ENCODE measurements at regions not wholly inside any gene's neighbourhood (a gene's known extent, or its start where the extent isn't known, plus 50 kb on each side); places are given as distances from the start of the nearest gene placed in this dataset.

GRCh38 chr1:8118031-8118451, 91.9 kb upstream of the ERRFI1 start:
- H3K27me3 Mint-ChIP-seq = peaks cover 23% of the 10 kb centered on the region
- H3K9me3 Mint-ChIP-seq = no peaks in the 10 kb centered on the region
- no peaks in the 10 kb centered on the region for H3K36me3 Mint-ChIP-seq (ENCODE audit: low read depth)
- H3K27ac Mint-ChIP-seq = no peak overlapping the region
- no peak overlapping the region for H3K4me3 Mint-ChIP-seq
- H3K4me1 Mint-ChIP-seq (ENCODE audit: low read depth) = peaks cover 18% of the 10 kb centered on the region

GRCh38 chr1:8116894-8117264, 90.8 kb upstream of the ERRFI1 start:
- Mint-ChIP-seq H3K36me3 (ENCODE audit: low read depth) (no peaks in the 10 kb centered on the region), H3K9me3 (no peaks in the 10 kb centered on the region), H3K27me3 (peaks cover 16% of the 10 kb centered on the region), H3K4me3 (no peak overlapping the region), H3K4me1 (ENCODE audit: low read depth) (peaks cover 18% of the 10 kb centered on the region), H3K27ac (no peak overlapping the region)

- Mint-ChIP-seq H3K4me1 (ENCODE audit: low read depth) (peaks cover 11% of the 10 kb centered on the region), H3K9me3 (no peaks in the 10 kb centered on the region), H3K4me3 (no peak overlapping the region), H3K36me3 (ENCODE audit: low read depth) (no peaks in the 10 kb centered on the region), H3K27me3 (peaks cover 8% of the 10 kb centered on the region), H3K27ac (no peak overlapping the region)
Measured at GRCh38 chr1:8115769-8116167, 89.7 kb upstream of the ERRFI1 start.

- H3K4me1 Mint-ChIP-seq (ENCODE audit: low read depth) = peaks cover 8% of the 10 kb centered on the region
- no peak overlapping the region for H3K4me3 Mint-ChIP-seq
- no peak overlapping the region for H3K27ac Mint-ChIP-seq
- H3K27me3 Mint-ChIP-seq = peaks cover 3% of the 10 kb centered on the region
- H3K36me3 Mint-ChIP-seq (ENCODE audit: low read depth) = no peaks in the 10 kb centered on the region
- no peaks in the 10 kb centered on the region for H3K9me3 Mint-ChIP-seq
Measured at GRCh38 chr1:8115031-8115768, 89.1 kb upstream of the ERRFI1 start.

GRCh38 chr1:8113262-8114220, 87.4 kb upstream of the ERRFI1 start:
- Mint-ChIP-seq H3K27me3 (no peaks in the 10 kb centered on the region), H3K9me3 (no peaks in the 10 kb centered on the region), H3K36me3 (ENCODE audit: low read depth) (no peaks in the 10 kb centered on the region), H3K4me1 (ENCODE audit: low read depth) (peaks cover 8% of the 10 kb centered on the region), H3K27ac (no peak overlapping the region), H3K4me3 (no peak overlapping the region)

- Mint-ChIP-seq H3K27me3 (no peaks in the 10 kb centered on the region), H3K27ac (no peak overlapping the region), H3K4me3 (no peak overlapping the region), H3K9me3 (no peaks in the 10 kb centered on the region), H3K36me3 (ENCODE audit: low read depth) (no peaks in the 10 kb centered on the region), H3K4me1 (ENCODE audit: low read depth) (peaks cover 8% of the 10 kb centered on the region)
Measured at GRCh38 chr1:8112611-8113261, 86.6 kb upstream of the ERRFI1 start.

- Mint-ChIP-seq H3K9me3 (no peaks in the 10 kb centered on the region), H3K27ac (no peak overlapping the region)
Measured at GRCh38 chr1:8111560-8111959, 85.5 kb upstream of the ERRFI1 start.

DNA sequence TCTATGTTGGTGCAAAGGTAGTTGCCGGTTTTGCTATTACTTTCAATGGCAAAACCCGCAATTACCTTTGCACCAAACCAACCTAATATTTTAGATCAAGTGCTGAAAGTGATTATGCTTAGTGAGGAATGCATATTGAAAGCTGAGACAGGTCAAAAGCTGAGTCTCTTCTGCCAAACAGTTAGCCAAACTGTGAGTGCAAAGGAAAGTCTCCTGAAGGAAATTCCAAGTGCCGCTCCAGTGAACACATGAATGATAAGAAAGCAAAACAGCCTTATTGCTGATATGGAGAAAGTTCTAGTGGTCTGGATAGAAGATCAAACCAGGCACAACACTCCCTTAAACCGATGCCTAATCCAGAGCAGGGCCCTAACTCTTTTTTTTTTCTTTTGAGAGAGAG, 83.1 kb upstream of the ERRFI1 start:
- Mint-ChIP-seq H3K4me3 (no peak overlapping the region), H3K27me3 (peaks cover 4% of the 10 kb centered on the region)

More at GRCh38 chr1:8111560-8111959, 85.5 kb upstream of the ERRFI1 start:
- Mint-ChIP-seq H3K36me3 (ENCODE audit: low read depth) (no peaks in the 10 kb centered on the region), H3K27me3 (no peaks in the 10 kb centered on the region), H3K4me1 (ENCODE audit: low read depth) (peaks cover 8% of the 10 kb centered on the region), H3K4me3 (no peak overlapping the region)

GRCh38 chr1:8107897-8108296, 81.8 kb upstream of the ERRFI1 start:
- Mint-ChIP-seq H3K36me3 (ENCODE audit: low read depth) (no peaks in the 10 kb centered on the region), H3K9me3 (no peaks in the 10 kb centered on the region), H3K4me3 (no peak overlapping the region), H3K27ac (no peak overlapping the region), H3K27me3 (peaks cover 10% of the 10 kb centered on the region), H3K4me1 (ENCODE audit: low read depth) (peaks cover 6% of the 10 kb centered on the region)

More for the DNA sequence above, 83.1 kb upstream of the ERRFI1 start:
- H3K36me3 Mint-ChIP-seq (ENCODE audit: low read depth) = no peaks in the 10 kb centered on the region
- H3K4me1 Mint-ChIP-seq (ENCODE audit: low read depth) = peaks cover 13% of the 10 kb centered on the region
- no peaks in the 10 kb centered on the region for H3K9me3 Mint-ChIP-seq
- no peak overlapping the region for H3K27ac Mint-ChIP-seq

DNA sequence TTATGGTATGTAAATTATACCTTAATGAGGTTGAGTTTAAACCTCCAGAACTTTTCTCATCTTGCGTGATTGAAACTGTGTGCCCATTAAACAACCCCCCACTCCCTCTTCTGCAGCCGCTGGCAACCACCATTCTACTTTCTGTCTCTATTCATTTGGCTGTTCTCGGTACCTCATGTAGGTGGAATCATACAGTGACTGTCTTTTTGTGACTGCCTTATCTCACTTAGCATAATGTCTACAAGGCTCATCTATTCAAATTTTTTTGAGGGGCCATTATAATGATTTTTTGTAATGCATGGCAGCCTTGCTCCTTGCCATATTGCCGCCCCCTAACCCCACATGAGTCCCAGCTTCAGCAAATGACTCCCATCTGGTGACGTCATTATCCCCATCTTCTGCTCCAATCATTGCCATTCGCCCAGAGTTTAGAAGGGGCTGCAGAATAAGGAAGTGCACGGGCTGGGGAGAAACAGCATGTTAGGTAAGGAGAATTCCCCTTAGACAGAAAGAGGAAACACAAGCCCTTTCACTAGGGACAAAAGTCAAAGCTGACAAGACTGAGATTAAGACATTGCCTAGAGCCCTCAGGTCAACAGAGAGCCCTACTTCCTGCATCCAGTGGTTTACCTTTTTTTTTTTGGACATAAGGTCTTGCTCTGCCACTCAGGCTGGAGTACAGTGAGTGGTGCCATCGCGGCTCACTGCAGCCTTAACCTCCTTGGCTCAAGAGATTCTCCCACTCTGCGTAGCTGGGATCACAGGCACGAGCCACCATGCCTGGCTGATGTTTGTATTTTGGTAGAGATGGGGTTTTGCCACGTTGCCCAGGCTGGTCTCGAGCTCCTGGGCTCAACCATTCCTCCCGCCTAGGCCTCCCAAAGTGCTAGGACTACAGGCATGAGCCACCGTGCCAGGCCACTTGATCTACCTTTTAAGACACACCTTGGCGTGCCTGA, 78.4 kb upstream of the ERRFI1 start:
- H3K27me3 Mint-ChIP-seq = peaks cover 13% of the 10 kb centered on the region

GRCh38 chr1:8097908-8098307, 71.8 kb upstream of the ERRFI1 start:
- H3K36me3 Mint-ChIP-seq (ENCODE audit: low read depth) = no peaks in the 10 kb centered on the region
- H3K9me3 Mint-ChIP-seq = no peaks in the 10 kb centered on the region
- H3K4me3 Mint-ChIP-seq = no peak overlapping the region
- H3K27me3 Mint-ChIP-seq = peaks cover 18% of the 10 kb centered on the region
- H3K4me1 Mint-ChIP-seq (ENCODE audit: low read depth) = peaks cover 47% of the 10 kb centered on the region
- H3K27ac Mint-ChIP-seq = no peak overlapping the region

More for the DNA sequence above, 78.4 kb upstream of the ERRFI1 start:
- no peak overlapping the region for H3K27ac Mint-ChIP-seq
- H3K4me1 Mint-ChIP-seq (ENCODE audit: low read depth) = peaks cover 6% of the 10 kb centered on the region
- no peak overlapping the region for H3K4me3 Mint-ChIP-seq
- H3K9me3 Mint-ChIP-seq = no peaks in the 10 kb centered on the region
- H3K36me3 Mint-ChIP-seq (ENCODE audit: low read depth) = no peaks in the 10 kb centered on the region

DNA sequence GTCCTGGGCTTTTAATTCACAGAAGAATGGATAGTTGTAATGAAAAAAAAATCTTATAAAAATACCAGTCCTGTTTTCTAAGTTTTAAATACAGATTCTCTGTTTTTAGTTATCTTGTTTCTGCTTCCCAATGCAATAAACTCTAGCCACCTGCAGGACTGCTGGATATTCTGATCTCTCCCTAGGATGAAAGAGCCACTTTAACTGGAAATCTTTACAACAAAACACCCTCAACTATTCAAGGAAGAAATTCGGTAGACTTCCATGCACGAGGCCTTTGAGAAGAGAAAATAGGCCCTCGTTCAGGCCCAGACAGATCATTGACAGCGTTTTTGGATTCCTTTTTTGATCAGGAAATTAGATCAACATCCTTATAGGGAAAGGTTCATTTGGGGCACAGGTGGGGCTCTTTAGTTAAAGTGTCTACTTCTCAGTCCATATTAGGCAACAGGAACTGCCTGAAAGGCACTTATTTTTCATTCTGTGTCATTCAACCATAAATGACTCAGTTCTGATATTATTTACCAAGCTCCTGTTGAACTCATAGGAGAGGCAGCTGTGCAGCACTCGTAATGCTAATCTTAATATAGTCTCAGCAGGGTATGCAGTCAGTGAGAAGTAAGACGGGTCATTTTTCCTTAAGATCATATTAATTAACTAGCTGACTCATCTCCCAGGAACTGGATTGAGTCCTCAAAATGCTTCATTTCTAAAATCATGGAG, 71.1 kb upstream of the ERRFI1 start:
- Mint-ChIP-seq H3K9me3 (no peaks in the 10 kb centered on the region), H3K4me3 (peak overlapping the region; percentile 53), H3K36me3 (ENCODE audit: low read depth) (no peaks in the 10 kb centered on the region), H3K27me3 (peaks cover 21% of the 10 kb centered on the region), H3K27ac (peak overlapping the region; percentile 92), H3K4me1 (ENCODE audit: low read depth) (peaks cover 47% of the 10 kb centered on the region)

DNA sequence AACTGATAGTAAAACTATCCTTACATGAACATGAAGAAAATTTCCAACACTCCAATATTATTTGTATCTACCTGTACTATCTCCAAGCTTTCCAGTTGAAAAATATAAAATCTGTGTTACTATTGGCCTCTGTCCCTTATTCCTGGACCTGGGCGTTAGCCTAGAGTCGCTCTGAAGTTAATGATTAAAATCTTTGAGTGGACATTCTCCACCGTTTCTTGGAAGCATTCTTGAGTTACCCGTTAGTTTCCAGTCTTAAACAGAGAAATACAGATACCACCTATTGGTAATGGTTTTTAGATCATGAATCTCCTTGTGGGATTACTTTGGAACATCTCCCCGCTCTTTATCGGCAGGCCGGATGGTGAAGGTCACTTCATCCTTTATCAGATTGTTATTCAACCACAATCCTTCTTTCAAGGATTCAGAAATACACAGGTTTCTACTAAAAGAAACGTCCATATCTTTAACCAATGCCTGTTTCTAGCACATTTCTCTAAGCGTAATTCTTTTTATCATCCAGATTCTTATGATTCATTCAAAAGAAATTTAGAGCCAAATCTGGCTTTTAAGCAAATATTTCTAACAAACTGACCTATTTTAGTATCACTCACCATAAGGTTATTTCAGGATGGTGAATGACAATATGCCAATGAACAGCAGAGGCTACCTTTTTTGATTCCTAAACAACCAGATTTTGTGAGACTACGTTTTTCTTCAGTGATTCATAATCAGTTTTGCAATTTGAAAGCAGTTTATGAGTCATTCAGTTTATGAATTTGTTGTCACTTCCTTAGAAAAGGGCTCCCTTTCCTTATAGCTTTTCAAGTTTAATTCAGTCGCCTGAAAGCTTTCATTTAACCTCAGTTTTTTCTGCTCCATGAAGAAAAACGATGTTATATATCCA, 70.2 kb upstream of the ERRFI1 start:
- peak overlapping the region; percentile 92 for H3K27ac Mint-ChIP-seq
- H3K9me3 Mint-ChIP-seq = no peaks in the 10 kb centered on the region
- H3K4me3 Mint-ChIP-seq = no peak overlapping the region
- peaks cover 47% of the 10 kb centered on the region for H3K4me1 Mint-ChIP-seq (ENCODE audit: low read depth)
- H3K27me3 Mint-ChIP-seq = peaks cover 18% of the 10 kb centered on the region
- H3K36me3 Mint-ChIP-seq (ENCODE audit: low read depth) = no peaks in the 10 kb centered on the region

Measured in stimulated activated naive CD8-positive, alpha-beta T cell treated with anti-CD3 and anti-CD28 coated beads, Interleukin-15, Interleukin-2, amounts not matched to agents 100 ng/mL and 50 ng/mL, for 24 hours (primary cell).